Osteoblast (primary cell): ENCODE measurements at regions not wholly inside any gene's neighbourhood (a gene's known extent, or its start where the extent isn't known, plus 50 kb on each side); places are given as distances from the start of the nearest gene placed in this dataset.
"Not testable (repeated sequence)": the region's sequence is repeated elsewhere in the genome, so short reads cannot be mapped to it uniquely, and the experiment has no call there.

Source experiments
- DNase-seq: peaks from one replicate; pipeline ENCODE4 v3.0.0; 2011; ENCODE audit warnings: low spot score, mixed read lengths; ENCODE audit not compliant: insufficient read length; ENCODE audit errors: missing footprints
- H2AFZ ChIP-seq: 2 replicates; pipeline ENCODE4 v1.6.0; 2011; ENCODE audit warnings: mild to moderate bottlenecking, low read length
- H3K27ac ChIP-seq: 2 replicates; pipeline ENCODE4 v1.5.1; 2011; ENCODE audit warnings: mild to moderate bottlenecking, low read depth, low read length, moderate library complexity
- H3K27me3 ChIP-seq: 2 replicates; pipeline ENCODE4 v1.6.0; 2012; ENCODE audit warnings: mild to moderate bottlenecking, control low read depth, inconsistent platforms, low read length, moderate library complexity; ENCODE audit not compliant: insufficient read depth
- H3K36me3 ChIP-seq: 2 replicates; pipeline ENCODE4 v1.5.1; 2011; ENCODE audit warnings: mild to moderate bottlenecking, low read length, control low read depth, moderate library complexity; ENCODE audit not compliant: insufficient read depth
- H3K4me1 ChIP-seq: 2 replicates; pipeline ENCODE4 v1.5.1; 2011; ENCODE audit warnings: mild to moderate bottlenecking, low read length, control low read depth, moderate library complexity; ENCODE audit not compliant: insufficient read depth
- H3K4me2 ChIP-seq: 2 replicates; pipeline ENCODE4 v1.6.0; 2011; ENCODE audit warnings: mild to moderate bottlenecking, low read length; ENCODE audit not compliant: insufficient read depth
- H3K4me3 ChIP-seq: fragments of 200-600 bp; sonication (generic); 3 replicates; pipeline ENCODE4 v1.5.1; 2012; ENCODE audit warnings: mild to moderate bottlenecking, low read length, inconsistent platforms; ENCODE audit not compliant: insufficient read depth
- H3K79me2 ChIP-seq: 2 replicates; pipeline ENCODE4 v1.6.0; 2012; ENCODE audit warnings: mild to moderate bottlenecking, low read length, control low read depth, inconsistent platforms; ENCODE audit not compliant: insufficient read depth
- H3K9me3 ChIP-seq: 2 replicates; pipeline ENCODE4 v1.5.1; 2011; ENCODE audit warnings: low read depth, low read length, control low read depth
- H4K20me1 ChIP-seq: 2 replicates; pipeline ENCODE4 v1.6.0; 2012; ENCODE audit warnings: mild to moderate bottlenecking, low read length, control low read depth; ENCODE audit not compliant: insufficient read depth
- CTCF ChIP-seq: IDR thresholded peaks from 2 replicates; pipeline ENCODE4 v1.5.1; 2011; ENCODE audit warnings: mild to moderate bottlenecking, low read depth, low read length, moderate library complexity; ENCODE audit errors: extremely low read depth

- Histone ChIP-seq H3K27ac (no peak overlapping the region), H4K20me1 (no peaks in the 10 kb centered on the region), H3K4me3 (no peak overlapping the region), H3K4me2 (no peak overlapping the region), H2AFZ (no peak overlapping the region), H3K9me3 (no peaks in the 10 kb centered on the region), H3K79me2 (no peaks in the 10 kb centered on the region), H3K4me1 (no peaks in the 10 kb centered on the region), H3K27me3 (no peaks in the 10 kb centered on the region), H3K36me3 (no peaks in the 10 kb centered on the region)
- no peak for DNase-seq
- no peak for TF ChIP-seq CTCF
Measured at GRCh38 chr20:5678777-5679176, 68.0 kb upstream of the GPCPD1 start.

GRCh38 chr20:5677944-5678343 is 67.1 kb upstream of the GPCPD1 start:
- not testable (repeated sequence) for H3K79me2 ChIP-seq, H3K4me3 ChIP-seq, H3K27ac ChIP-seq, H2AFZ ChIP-seq, H3K4me2 ChIP-seq, DNase-seq, H3K4me1 ChIP-seq, H4K20me1 ChIP-seq, H3K9me3 ChIP-seq, H3K36me3 ChIP-seq, H3K27me3 ChIP-seq

- no peak overlapping the region for H3K27ac ChIP-seq
- H3K79me2 ChIP-seq, result no peaks in the 10 kb centered on the region
- no peak for TF ChIP-seq CTCF
Measured at GRCh38 chr20:5677389-5677788, 66.6 kb upstream of the GPCPD1 start.

GRCh38 chr20:5675103-5676091 is 64.6 kb upstream of the GPCPD1 start:
- H3K36me3 ChIP-seq, result no peaks in the 10 kb centered on the region
- no peaks in the 10 kb centered on the region for H3K79me2 ChIP-seq
- H3K9me3 ChIP-seq, result no peaks in the 10 kb centered on the region
- no peak for DNase-seq
- H2AFZ ChIP-seq, result no peak overlapping the region
- H3K27me3 ChIP-seq, result no peaks in the 10 kb centered on the region
- H4K20me1 ChIP-seq, result no peaks in the 10 kb centered on the region
- no peaks in the 10 kb centered on the region for H3K4me1 ChIP-seq
- TF ChIP-seq CTCF, result no peak
- H3K4me2 ChIP-seq, result no peak overlapping the region
- no peak overlapping the region for H3K27ac ChIP-seq
- H3K4me3 ChIP-seq, result no peak overlapping the region

More at GRCh38 chr20:5677389-5677788, 66.6 kb upstream of the GPCPD1 start:
- H3K9me3 ChIP-seq, result no peaks in the 10 kb centered on the region
- H3K4me1 ChIP-seq, result no peaks in the 10 kb centered on the region
- no peaks in the 10 kb centered on the region for H4K20me1 ChIP-seq
- H3K4me2 ChIP-seq, result no peak overlapping the region
- DNase-seq, result no peak
- H3K4me3 ChIP-seq, result no peak overlapping the region
- H3K27me3 ChIP-seq, result no peaks in the 10 kb centered on the region
- H3K36me3 ChIP-seq, result no peaks in the 10 kb centered on the region
- H2AFZ ChIP-seq, result no peak overlapping the region
